Endodermal cell (in vitro differentiated cells): ENCODE measurements at regions not wholly inside any gene's neighbourhood (a gene's known extent, or its start where the extent isn't known, plus 50 kb on each side); places are given as distances from the start of the nearest gene placed in this dataset.

ENCODE experiments used
- DNase-seq: peaks from one replicate; pipeline ENCODE4 v3.0.0-alpha.2; 2017
- H3K27ac ChIP-seq: 2 replicates; pipeline ENCODE4 v1.5.1; 2013; ENCODE audit warnings: mild to moderate bottlenecking, low read depth, low read length, moderate library complexity
- H3K27me3 ChIP-seq: 2 replicates; pipeline ENCODE4 v1.6.1; 2013; ENCODE audit warnings: mild to moderate bottlenecking, low read length, moderate library complexity; ENCODE audit not compliant: insufficient read depth, control insufficient read depth, poor library complexity, severe bottlenecking
- H3K36me3 ChIP-seq: 2 replicates; pipeline ENCODE4 v1.7.0; 2013; ENCODE audit warnings: mild to moderate bottlenecking, low read length, moderate library complexity; ENCODE audit not compliant: control insufficient read depth, insufficient read depth
- H3K4me1 ChIP-seq: one replicate; pipeline ENCODE4 v1.7.0; 2013; ENCODE audit warnings: low read length; ENCODE audit not compliant: control insufficient read depth, insufficient read depth
- H3K4me3 ChIP-seq: 2 replicates; pipeline ENCODE4 v1.5.1; 2013; ENCODE audit warnings: mild to moderate bottlenecking, low read length, moderate library complexity
- H3K9ac ChIP-seq: 2 replicates; pipeline ENCODE4 v1.6.1; 2013; ENCODE audit warnings: mild to moderate bottlenecking, low read length, moderate library complexity; ENCODE audit not compliant: poor library complexity, severe bottlenecking; ENCODE audit errors: extremely low read depth
- H3K9me3 ChIP-seq: 2 replicates; pipeline ENCODE4 v1.6.1; 2013; ENCODE audit warnings: mild to moderate bottlenecking, low read length, moderate library complexity; ENCODE audit not compliant: control insufficient read depth
- H3K27ac Mint-ChIP-seq: 2 replicates; pipeline ENCODE4 v1.8.0; 2020; ENCODE audit warnings: mixed read lengths
- H3K27me3 Mint-ChIP-seq: 2 replicates; pipeline ENCODE4 v1.8.0; 2021; ENCODE audit warnings: mild to moderate bottlenecking, mixed read lengths; ENCODE audit not compliant: insufficient read depth
- H3K36me3 Mint-ChIP-seq: 2 replicates; pipeline ENCODE4 v1.8.0; 2020; ENCODE audit warnings: low read depth, mixed read lengths
- H3K4me1 Mint-ChIP-seq: 2 replicates; pipeline ENCODE4 v1.8.0; 2020; ENCODE audit warnings: mixed read lengths
- H3K4me3 Mint-ChIP-seq: 2 replicates; pipeline ENCODE4 v1.8.0; 2020; ENCODE audit warnings: mild to moderate bottlenecking, moderate library complexity, mixed read lengths
- H3K9me3 Mint-ChIP-seq: 2 replicates; pipeline ENCODE4 v1.8.0; 2020; ENCODE audit warnings: mild to moderate bottlenecking, mixed read lengths
- WGBS, 2 experiments: methylation state at CpG; one replicate each; pipeline versions ENCODE4 v1.1.5 to v1.1.7; 2013; ENCODE audit warnings: missing lambda C conversion rate in 2 of 2, mixed read lengths in 1 of 2; ENCODE audit not compliant: insufficient coverage in 1 of 2, insufficient read length in 1 of 2; 5-methylcytosine and 5-hydroxymethylcytosine counted together
- TF ChIP-seq, protein P1 (sequence below): fragments of 200-600 bp; sonication (generic); conservative IDR thresholded peaks from 2 replicates; pipeline ENCODE4 v1.5.0; 2021; ENCODE audit warnings: antibody characterized with exemption, mild to moderate bottlenecking

DNA sequence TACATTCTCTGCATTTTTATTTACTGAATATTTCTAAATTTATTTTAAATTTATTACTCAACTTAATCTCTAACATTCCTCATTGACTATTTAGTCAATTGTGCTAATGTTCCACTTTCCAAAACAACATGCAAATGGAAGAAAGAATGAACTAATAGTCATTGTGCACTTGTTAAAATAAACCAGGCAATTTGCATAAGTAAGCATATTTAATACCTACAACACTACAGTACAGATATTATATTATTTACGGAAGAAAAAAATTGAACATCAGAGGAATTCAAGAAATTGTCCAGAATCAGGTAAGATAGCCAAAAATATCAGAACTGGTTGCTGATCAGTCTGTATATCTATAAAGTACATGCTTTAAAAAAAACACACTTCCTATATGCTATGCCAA, 320.5 kb downstream of the CENPW start:
- Histone ChIP-seq H3K36me3 (no peaks in the 10 kb centered on the region), H3K27me3 (no peaks in the 10 kb centered on the region), H3K9ac (no peak overlapping the region), H3K4me1 (no peaks in the 10 kb centered on the region), H3K9me3 (peaks cover 13% of the 10 kb centered on the region), H3K27ac (no peak overlapping the region), H3K4me3 (no peak overlapping the region)
- 71% methylated on average over 1 of the region's 1 CpG; no CpG with 5 or more reads in 1 of the 2 experiments for WGBS, 2 experiments
- Mint-ChIP-seq H3K9me3 (peaks cover 10% of the 10 kb centered on the region), H3K27me3 (no peaks in the 10 kb centered on the region), H3K27ac (no peak overlapping the region), H3K36me3 (no peaks in the 10 kb centered on the region), H3K4me1 (no peaks in the 10 kb centered on the region), H3K4me3 (no peak overlapping the region)
- no peak for DNase-seq
- TF ChIP-seq, protein P1, sequence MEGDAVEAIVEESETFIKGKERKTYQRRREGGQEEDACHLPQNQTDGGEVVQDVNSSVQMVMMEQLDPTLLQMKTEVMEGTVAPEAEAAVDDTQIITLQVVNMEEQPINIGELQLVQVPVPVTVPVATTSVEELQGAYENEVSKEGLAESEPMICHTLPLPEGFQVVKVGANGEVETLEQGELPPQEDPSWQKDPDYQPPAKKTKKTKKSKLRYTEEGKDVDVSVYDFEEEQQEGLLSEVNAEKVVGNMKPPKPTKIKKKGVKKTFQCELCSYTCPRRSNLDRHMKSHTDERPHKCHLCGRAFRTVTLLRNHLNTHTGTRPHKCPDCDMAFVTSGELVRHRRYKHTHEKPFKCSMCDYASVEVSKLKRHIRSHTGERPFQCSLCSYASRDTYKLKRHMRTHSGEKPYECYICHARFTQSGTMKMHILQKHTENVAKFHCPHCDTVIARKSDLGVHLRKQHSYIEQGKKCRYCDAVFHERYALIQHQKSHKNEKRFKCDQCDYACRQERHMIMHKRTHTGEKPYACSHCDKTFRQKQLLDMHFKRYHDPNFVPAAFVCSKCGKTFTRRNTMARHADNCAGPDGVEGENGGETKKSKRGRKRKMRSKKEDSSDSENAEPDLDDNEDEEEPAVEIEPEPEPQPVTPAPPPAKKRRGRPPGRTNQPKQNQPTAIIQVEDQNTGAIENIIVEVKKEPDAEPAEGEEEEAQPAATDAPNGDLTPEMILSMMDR: no peak

DNA sequence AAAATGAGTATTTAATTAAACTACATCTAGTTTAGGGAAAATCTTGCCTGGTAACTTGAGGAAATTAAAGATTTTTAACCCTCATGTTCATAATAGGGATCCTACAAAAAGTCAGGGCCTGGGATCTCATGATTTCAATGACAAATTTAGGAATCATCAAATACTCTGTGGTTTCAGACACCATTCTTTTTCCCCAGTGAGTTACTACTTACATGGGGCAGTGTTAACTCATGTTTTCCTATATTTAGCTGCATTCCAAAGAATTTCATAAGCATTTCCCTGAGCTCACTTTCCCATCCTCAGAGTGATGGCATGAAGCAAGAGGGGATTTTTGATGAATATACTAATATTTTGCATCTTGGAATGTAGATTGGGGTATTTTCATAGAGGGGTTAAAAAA, 321.7 kb downstream of the CENPW start:
- Mint-ChIP-seq H3K4me1 (no peaks in the 10 kb centered on the region), H3K4me3 (no peak overlapping the region), H3K36me3 (no peaks in the 10 kb centered on the region), H3K9me3 (no peaks in the 10 kb centered on the region), H3K27ac (no peak overlapping the region), H3K27me3 (no peaks in the 10 kb centered on the region)
- no peak for DNase-seq
- no peak overlapping the region for H3K9ac ChIP-seq
- TF ChIP-seq, protein P1: no peak
- peaks cover under 1% of the 10 kb centered on the region for H3K9me3 ChIP-seq
- H3K27me3 ChIP-seq: no peaks in the 10 kb centered on the region
- H3K36me3 ChIP-seq: no peaks in the 10 kb centered on the region
- H3K27ac ChIP-seq: no peak overlapping the region
- H3K4me1 ChIP-seq: no peaks in the 10 kb centered on the region
- H3K4me3 ChIP-seq: no peak overlapping the region

DNA sequence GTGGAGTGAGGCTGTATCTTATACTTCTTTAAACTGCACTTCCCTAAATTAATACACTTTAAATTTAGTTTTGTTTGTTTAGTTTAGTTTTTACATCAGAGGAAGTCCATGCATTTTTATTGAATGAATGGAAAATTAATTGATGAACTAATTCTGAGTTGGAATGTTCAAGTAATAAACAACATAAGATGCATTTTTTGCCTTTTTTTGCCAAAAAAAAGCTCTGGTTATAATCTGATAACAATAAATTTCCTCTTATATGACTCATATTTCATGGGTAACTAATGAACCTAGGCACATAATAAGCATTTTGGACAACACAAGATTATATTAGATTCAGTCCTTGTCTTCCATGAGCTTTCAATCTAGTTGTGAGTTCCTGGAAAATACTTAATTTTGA, 323.1 kb downstream of the CENPW start:
- no peaks in the 10 kb centered on the region for H3K27me3 Mint-ChIP-seq
- H3K9me3 Mint-ChIP-seq: peaks cover 3% of the 10 kb centered on the region
- Histone ChIP-seq H3K27me3 (no peaks in the 10 kb centered on the region), H3K4me1 (no peaks in the 10 kb centered on the region), H3K36me3 (no peaks in the 10 kb centered on the region), H3K9ac (no peak overlapping the region), H3K4me3 (no peak overlapping the region), H3K9me3 (no peaks in the 10 kb centered on the region), H3K27ac (no peak overlapping the region)
- H3K36me3 Mint-ChIP-seq: no peaks in the 10 kb centered on the region
- no peak overlapping the region for H3K27ac Mint-ChIP-seq
- no peak for DNase-seq
- TF ChIP-seq, protein P1: no peak
- H3K4me3 Mint-ChIP-seq: no peak overlapping the region
- no peaks in the 10 kb centered on the region for H3K4me1 Mint-ChIP-seq
